Stomach (tissue), 8 donors: ENCODE measurements at regions not wholly inside any gene's neighbourhood (a gene's known extent, or its start where the extent isn't known, plus 50 kb on each side); places are given as distances from the start of the nearest gene placed in this dataset.

Source experiments
- DNase-seq, 2 donors: peaks; one replicate each; pipeline versions ENCODE4 v3.0.0 to v3.0.0-alpha.2; 2013 to 2019
- H3K27ac ChIP-seq, 5 donors: fragments of 200-600 bp in 4 of 5; sonication (generic) in 4 of 5; one replicate each; pipeline ENCODE4 v1.5.1; 2013 to 2019; ENCODE audit warnings: mild to moderate bottlenecking in 1 of 5, moderate library complexity in 1 of 5
- H3K27me3 ChIP-seq, 3 donors: fragments of 200-600 bp; sonication (generic); one replicate each; pipeline ENCODE4 v1.5.1; 2017 to 2019; ENCODE audit warnings: mixed run types in 1 of 3
- H3K36me3 ChIP-seq, 4 donors: fragments of 200-600 bp; sonication (generic); 1 replicate in 3 of 4; 2 replicates in 1 of 4; pipeline ENCODE4 v1.5.1; 2016 to 2019
- H3K4me1 ChIP-seq, 4 donors: fragments of 200-600 bp; sonication (generic); one replicate each; pipeline ENCODE4 v1.5.1; 2016 to 2019
- H3K4me3 ChIP-seq, 4 donors: fragments of 200-600 bp; sonication (generic) in 3 of 4; one replicate each; pipeline ENCODE4 v1.5.1; 2016 to 2019; ENCODE audit warnings: mild to moderate bottlenecking in 1 of 4
- H3K9me3 ChIP-seq, 4 donors: fragments of 200-600 bp; sonication (generic); one replicate each; pipeline ENCODE4 v1.5.1; 2016 to 2019
- CTCF ChIP-seq, 7 experiments: fragments of 450-650 bp in 4 of 7; fragments of 200-600 bp in 3 of 7; sonication (generic) in 3 of 7; IDR thresholded peaks; one replicate each; pipeline ENCODE4 v1.5.1; 2016 to 2019; ENCODE audit warnings: antibody characterized with exemption in 7 of 7, control low read depth in 2 of 7, mild to moderate bottlenecking in 1 of 7
- EP300 ChIP-seq: sonication (generic); formaldehyde crosslinking; IDR thresholded peaks from one replicate; pipeline ENCODE4 v1.6.1; 2017; ENCODE audit warnings: antibody characterized with exemption
- POLR2A ChIP-seq, 4 donors: fragments of 450-650 bp; IDR thresholded peaks; one replicate each; pipeline ENCODE4 v1.6.1; 2016; ENCODE audit warnings: antibody characterized with exemption in 4 of 4, control low read depth in 2 of 4, mild to moderate bottlenecking in 1 of 4, moderate library complexity in 1 of 4
- POLR2AphosphoS5 ChIP-seq, 3 donors: sonication (generic); formaldehyde crosslinking; IDR thresholded peaks; one replicate each; pipeline ENCODE4 v1.6.1; 2016; ENCODE audit warnings: antibody characterized with exemption in 3 of 3
- WGBS, 5 donors: extraction: QIAGEN DNeasy Blood & Tissue Kit in 3 of 5; methylation state at CpG; one replicate each; pipeline versions ENCODE4 v1.1.5 to v1.1.7; 2013 to 2018; 5-methylcytosine and 5-hydroxymethylcytosine counted together
- intact Hi-C: fragments of 100-400 bp; cut with DNase I; formaldehyde crosslinking; loops from one replicate; pipeline ENCODE4 v1.15.1; 2023; ENCODE audit warnings: low total_unique reads
- donor health status: healthy with polysubstance abuse.
- donor health status: Bipolar disorder and iron deficiency.
- donor health status: healthy.

- peaks cover 0 to 2% (median 0%) of the 10 kb centered on the region in 4 donors for H3K9me3 ChIP-seq
- intact Hi-C loops = no loop called here
Observed at GRCh38 chr1:147472489-147472888, 68.8 kb upstream of the BCL9 start.

GRCh38 chr1:147472966-147473732, 68.2 kb upstream of the BCL9 start:
- Histone ChIP-seq H3K27me3 (peaks cover 0 to 16% (median 0%) of the 10 kb centered on the region in 3 donors), H3K27ac (no peak overlapping the region), H3K4me1 (no peaks in the 10 kb centered on the region), H3K4me3 (no peak overlapping the region), H3K36me3 (no peaks in the 10 kb centered on the region), H3K9me3 (no peaks in the 10 kb centered on the region)
- WGBS, 5 donors = 52 to 66% (median 59%) methylated on average over 5 of the region's 5 CpGs
- TF ChIP-seq POLR2A (IDR thresholded peaks at IDR 0.05) (no peak), EP300 (no peak), CTCF (IDR thresholded peaks at IDR 0.05) (no peak), POLR2AphosphoS5 (IDR thresholded peaks at IDR 0.05) (no peak)
- intact Hi-C loops = no loop called here
- DNase-seq = no peak

More at GRCh38 chr1:147472489-147472888, 68.8 kb upstream of the BCL9 start:
- H3K36me3 ChIP-seq = no peaks in the 10 kb centered on the region
- WGBS, 5 donors = 71 to 79% (median 77%) methylated on average over 2 of the region's 2 CpGs
- no peak overlapping the region for H3K27ac ChIP-seq
- H3K4me3 ChIP-seq = no peak overlapping the region
- peaks cover 0 to 13% (median 0%) of the 10 kb centered on the region in 3 donors for H3K27me3 ChIP-seq
- no peak for DNase-seq
- no peaks in the 10 kb centered on the region for H3K4me1 ChIP-seq
- TF ChIP-seq EP300 (no peak), POLR2A (IDR thresholded peaks at IDR 0.05) (no peak), POLR2AphosphoS5 (IDR thresholded peaks at IDR 0.05) (no peak), CTCF (IDR thresholded peaks at IDR 0.05) (no peak)

GRCh38 chr1:147473733-147474049, 67.6 kb upstream of the BCL9 start:
- H3K27me3 ChIP-seq = peaks cover 0 to 12% (median 0%) of the 10 kb centered on the region in 3 donors
- H3K36me3 ChIP-seq = no peaks in the 10 kb centered on the region
- no peak for TF ChIP-seq POLR2AphosphoS5 (IDR thresholded peaks at IDR 0.05)
- TF ChIP-seq CTCF (IDR thresholded peaks at IDR 0.05) = no peak
- no peak for TF ChIP-seq EP300
- TF ChIP-seq POLR2A (IDR thresholded peaks at IDR 0.05) = no peak
- no peak overlapping the region for H3K27ac ChIP-seq
- intact Hi-C loops = no loop called here
- H3K4me1 ChIP-seq = no peaks in the 10 kb centered on the region
- no peak for DNase-seq
- no peak overlapping the region for H3K4me3 ChIP-seq
- H3K9me3 ChIP-seq = no peaks in the 10 kb centered on the region

GRCh38 chr1:147475488-147475887, 65.8 kb upstream of the BCL9 start:
- DNase-seq = no peak
- 68 to 78% (median 71%) methylated on average over 3 of the region's 3 CpGs for WGBS, 5 donors
- H3K36me3 ChIP-seq = no peaks in the 10 kb centered on the region
- no peaks in the 10 kb centered on the region for H3K9me3 ChIP-seq
- no peak overlapping the region for H3K27ac ChIP-seq
- H3K4me3 ChIP-seq = no peak overlapping the region
- peaks cover 0 to 4% (median 0%) of the 10 kb centered on the region in 3 donors for H3K27me3 ChIP-seq
- intact Hi-C loops = no loop called here
- no peaks in the 10 kb centered on the region for H3K4me1 ChIP-seq
- TF ChIP-seq CTCF (IDR thresholded peaks at IDR 0.05) (no peak), POLR2A (IDR thresholded peaks at IDR 0.05) (no peak), EP300 (no peak), POLR2AphosphoS5 (IDR thresholded peaks at IDR 0.05) (no peak)
